Panc1 (cell line): ENCODE measurements at regions not wholly inside any gene's neighbourhood (a gene's known extent, or its start where the extent isn't known, plus 50 kb on each side); places are given as distances from the start of the nearest gene placed in this dataset.

Experiments used
- ATAC-seq: fragments of 200-7000 bp; cut with Tn5 transposase; 2 replicates; pipeline ENCODE4 v1.9.1; 2020; ENCODE audit warnings: mild to moderate bottlenecking, moderate library complexity
- BruUV-seq: library from RNA; stranded (reverse); fragments of 400-500 nt; replicated peaks from 2 replicates; lab custom pipeline; 2021; lab: Mats Ljungman, UMichigan
- CTCF ChIA-PET: fragments of 300-600 bp; sonication (Branson Sonifier 250); formaldehyde crosslinking; loops from one replicate; lab custom pipeline; 2022; ENCODE audit warnings: antibody characterized with exemption; lab: Charles Lee
- POLR2A ChIA-PET: fragments of 300-600 bp; sonication (Branson Sonifier 250); formaldehyde crosslinking; loops from one replicate; lab custom pipeline; 2022; ENCODE audit warnings: antibody characterized with exemption; lab: Charles Lee
- DNase-seq: peaks from one replicate; pipeline ENCODE4 v3.0.0-alpha.2; 2010; ENCODE audit warnings: low read depth, low spot score
- H3K27ac ChIP-seq: 2 replicates; pipeline ENCODE4 v1.5.1; 2011; ENCODE audit warnings: mild to moderate bottlenecking, low read length, inconsistent platforms
- H3K27me3 ChIP-seq: fragments of 200-500 bp; sonication (Bioruptor generic); 2 replicates; pipeline ENCODE4 v1.6.0; 2014; ENCODE audit warnings: low read length, inconsistent platforms; ENCODE audit not compliant: control insufficient read depth, insufficient read depth
- H3K36me3 ChIP-seq: fragments of 200-500 bp; sonication (Bioruptor generic); 2 replicates; pipeline ENCODE4 v1.5.1; 2014; ENCODE audit warnings: inconsistent platforms, mild to moderate bottlenecking, low read length, moderate library complexity; ENCODE audit not compliant: control insufficient read depth, insufficient read depth
- H3K4me1 ChIP-seq: 2 replicates; pipeline ENCODE4 v1.5.1; 2011; ENCODE audit warnings: inconsistent platforms, mild to moderate bottlenecking, low read length, moderate library complexity; ENCODE audit not compliant: control insufficient read depth, insufficient read depth
- H3K4me3 ChIP-seq, 2 experiments: 2 replicates each; pipeline ENCODE4 v1.5.1; 2011 to 2012; ENCODE audit warnings: low read depth in 2 of 2, low read length in 2 of 2, mild to moderate bottlenecking in 2 of 2, inconsistent platforms in 1 of 2, moderate library complexity in 1 of 2
- H3K9me3 ChIP-seq: fragments of 200-500 bp; sonication (Bioruptor generic); 2 replicates; pipeline ENCODE4 v1.5.1; 2014; ENCODE audit warnings: low read depth, mild to moderate bottlenecking, inconsistent platforms, low read length, moderate library complexity; ENCODE audit not compliant: control insufficient read depth, insufficient read depth
- SIN3A ChIP-seq: IDR thresholded peaks from 2 replicates; pipeline ENCODE4 v1.6.1; 2012; ENCODE audit warnings: low read depth, mild to moderate bottlenecking, low read length, moderate library complexity, borderline replicate concordance; ENCODE audit not compliant: insufficient read depth
- TCF7L2 ChIP-seq: IDR thresholded peaks from 2 replicates; pipeline ENCODE4 v1.6.1; 2011; ENCODE audit warnings: mild to moderate bottlenecking, low read depth, low read length, inconsistent platforms
- in situ Hi-C: cut with HindIII; loops from 2 replicates; pipeline ENCODE4 v1.10.0; 2016; ENCODE audit warnings: low sequenced_read_pairs, low pct_unique_long_range_greater_than_20kb
- intact Hi-C: fragments of 100-400 bp; cut with micrococcal nuclease; formaldehyde crosslinking; loops from one replicate; pipeline ENCODE4 v1.10.0; 2022; ENCODE audit not compliant: unreplicated experiment
- TF ChIP-seq, protein P1 (sequence below): fragments of 450-650 bp; IDR thresholded peaks from 2 replicates; pipeline ENCODE4 v1.5.1; 2017; ENCODE audit warnings: mild to moderate bottlenecking
- TF ChIP-seq, protein P2 (sequence below), 2 experiments: IDR thresholded peaks; 2 replicates each; pipeline ENCODE4 v1.6.1; 2011 to 2012; ENCODE audit warnings: low read depth in 2 of 2, control low read depth in 1 of 2, low read length in 1 of 2, mild to moderate bottlenecking in 1 of 2, moderate library complexity in 1 of 2; ENCODE audit not compliant: insufficient read depth in 1 of 2

DNA sequence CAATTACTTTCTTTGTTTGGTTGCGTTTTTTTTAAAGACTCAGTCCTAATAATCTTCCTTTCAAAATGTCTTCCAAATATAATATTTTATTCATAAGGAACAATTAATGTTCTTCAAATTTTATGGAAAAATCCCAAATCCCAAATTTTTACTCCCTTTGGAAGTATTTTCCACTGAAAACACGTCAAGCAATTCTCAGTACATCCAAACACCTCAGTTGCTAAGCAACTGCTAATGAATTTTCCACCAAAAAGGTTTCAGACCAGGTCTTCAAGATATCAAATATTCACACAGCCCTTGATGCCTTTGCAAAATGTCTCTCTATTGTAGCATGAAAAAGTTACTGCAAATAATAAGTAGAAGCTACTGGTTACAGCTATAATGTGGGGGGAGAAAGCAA is 140.1 kb downstream of the DSEL start:
- Histone ChIP-seq H3K27ac (no peak overlapping the region), H3K4me1 (no peaks in the 10 kb centered on the region), H3K27me3 (no peaks in the 10 kb centered on the region), H3K9me3 (no peaks in the 10 kb centered on the region), H3K4me3 (no peak overlapping the region), H3K36me3 (no peaks in the 10 kb centered on the region)
- CTCF ChIA-PET, result no interaction called here
- POLR2A ChIA-PET, result no interaction called here
- no TSS peak for BruUV-seq
- intact Hi-C loops (no loop called here), in situ Hi-C loops (no loop called here)
- DNase-seq (no peak), ATAC-seq (no peak)
- TF ChIP-seq TCF7L2 (no peak), SIN3A (no peak)
- TF ChIP-seq, protein P1, sequence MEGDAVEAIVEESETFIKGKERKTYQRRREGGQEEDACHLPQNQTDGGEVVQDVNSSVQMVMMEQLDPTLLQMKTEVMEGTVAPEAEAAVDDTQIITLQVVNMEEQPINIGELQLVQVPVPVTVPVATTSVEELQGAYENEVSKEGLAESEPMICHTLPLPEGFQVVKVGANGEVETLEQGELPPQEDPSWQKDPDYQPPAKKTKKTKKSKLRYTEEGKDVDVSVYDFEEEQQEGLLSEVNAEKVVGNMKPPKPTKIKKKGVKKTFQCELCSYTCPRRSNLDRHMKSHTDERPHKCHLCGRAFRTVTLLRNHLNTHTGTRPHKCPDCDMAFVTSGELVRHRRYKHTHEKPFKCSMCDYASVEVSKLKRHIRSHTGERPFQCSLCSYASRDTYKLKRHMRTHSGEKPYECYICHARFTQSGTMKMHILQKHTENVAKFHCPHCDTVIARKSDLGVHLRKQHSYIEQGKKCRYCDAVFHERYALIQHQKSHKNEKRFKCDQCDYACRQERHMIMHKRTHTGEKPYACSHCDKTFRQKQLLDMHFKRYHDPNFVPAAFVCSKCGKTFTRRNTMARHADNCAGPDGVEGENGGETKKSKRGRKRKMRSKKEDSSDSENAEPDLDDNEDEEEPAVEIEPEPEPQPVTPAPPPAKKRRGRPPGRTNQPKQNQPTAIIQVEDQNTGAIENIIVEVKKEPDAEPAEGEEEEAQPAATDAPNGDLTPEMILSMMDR, result no peak
- TF ChIP-seq, protein P2, sequence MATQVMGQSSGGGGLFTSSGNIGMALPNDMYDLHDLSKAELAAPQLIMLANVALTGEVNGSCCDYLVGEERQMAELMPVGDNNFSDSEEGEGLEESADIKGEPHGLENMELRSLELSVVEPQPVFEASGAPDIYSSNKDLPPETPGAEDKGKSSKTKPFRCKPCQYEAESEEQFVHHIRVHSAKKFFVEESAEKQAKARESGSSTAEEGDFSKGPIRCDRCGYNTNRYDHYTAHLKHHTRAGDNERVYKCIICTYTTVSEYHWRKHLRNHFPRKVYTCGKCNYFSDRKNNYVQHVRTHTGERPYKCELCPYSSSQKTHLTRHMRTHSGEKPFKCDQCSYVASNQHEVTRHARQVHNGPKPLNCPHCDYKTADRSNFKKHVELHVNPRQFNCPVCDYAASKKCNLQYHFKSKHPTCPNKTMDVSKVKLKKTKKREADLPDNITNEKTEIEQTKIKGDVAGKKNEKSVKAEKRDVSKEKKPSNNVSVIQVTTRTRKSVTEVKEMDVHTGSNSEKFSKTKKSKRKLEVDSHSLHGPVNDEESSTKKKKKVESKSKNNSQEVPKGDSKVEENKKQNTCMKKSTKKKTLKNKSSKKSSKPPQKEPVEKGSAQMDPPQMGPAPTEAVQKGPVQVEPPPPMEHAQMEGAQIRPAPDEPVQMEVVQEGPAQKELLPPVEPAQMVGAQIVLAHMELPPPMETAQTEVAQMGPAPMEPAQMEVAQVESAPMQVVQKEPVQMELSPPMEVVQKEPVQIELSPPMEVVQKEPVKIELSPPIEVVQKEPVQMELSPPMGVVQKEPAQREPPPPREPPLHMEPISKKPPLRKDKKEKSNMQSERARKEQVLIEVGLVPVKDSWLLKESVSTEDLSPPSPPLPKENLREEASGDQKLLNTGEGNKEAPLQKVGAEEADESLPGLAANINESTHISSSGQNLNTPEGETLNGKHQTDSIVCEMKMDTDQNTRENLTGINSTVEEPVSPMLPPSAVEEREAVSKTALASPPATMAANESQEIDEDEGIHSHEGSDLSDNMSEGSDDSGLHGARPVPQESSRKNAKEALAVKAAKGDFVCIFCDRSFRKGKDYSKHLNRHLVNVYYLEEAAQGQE (IDR thresholded peaks at IDR 0.05; ENCODE audit: insufficient read depth in 1 of 2, low read depth in 2 of 2, low read length in 1 of 2), result no peak

DNA sequence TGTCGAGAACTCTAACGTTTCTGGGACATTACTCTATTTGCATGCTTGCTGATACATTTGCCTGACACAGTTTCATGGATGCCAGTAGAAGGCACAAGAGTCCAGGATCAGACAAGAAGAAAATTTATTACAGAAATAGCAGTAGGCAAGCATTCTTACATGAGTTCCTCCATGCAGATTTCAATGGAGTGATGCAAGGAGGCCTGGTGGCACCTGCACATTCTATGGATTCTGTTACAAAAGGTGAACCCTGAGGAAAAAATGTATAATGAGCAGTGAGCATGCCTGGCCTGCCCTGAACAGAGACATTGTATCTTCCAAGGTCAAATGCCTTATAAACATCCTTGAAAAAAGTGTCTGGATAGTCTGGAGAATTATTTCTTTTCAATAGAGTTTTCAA is 142.9 kb downstream of the DSEL start:
- Histone ChIP-seq H3K36me3 (no peaks in the 10 kb centered on the region), H3K27ac (no peak overlapping the region), H3K27me3 (no peaks in the 10 kb centered on the region), H3K4me3 (no peak overlapping the region), H3K9me3 (no peaks in the 10 kb centered on the region), H3K4me1 (no peaks in the 10 kb centered on the region)
- in situ Hi-C loops, result no loop called here
- no TSS peak for BruUV-seq
- no peak for DNase-seq
- no peak for TF ChIP-seq TCF7L2
- CTCF ChIA-PET, result interaction anchor here (0.6 kb wide), 1 partner anchor 142 kb away, joined by 5 read pairs; no protein-coding TSS in a partner anchor
- POLR2A ChIA-PET, result no interaction called here
- ATAC-seq, result no peak
- intact Hi-C loops, result no loop called here

DNA sequence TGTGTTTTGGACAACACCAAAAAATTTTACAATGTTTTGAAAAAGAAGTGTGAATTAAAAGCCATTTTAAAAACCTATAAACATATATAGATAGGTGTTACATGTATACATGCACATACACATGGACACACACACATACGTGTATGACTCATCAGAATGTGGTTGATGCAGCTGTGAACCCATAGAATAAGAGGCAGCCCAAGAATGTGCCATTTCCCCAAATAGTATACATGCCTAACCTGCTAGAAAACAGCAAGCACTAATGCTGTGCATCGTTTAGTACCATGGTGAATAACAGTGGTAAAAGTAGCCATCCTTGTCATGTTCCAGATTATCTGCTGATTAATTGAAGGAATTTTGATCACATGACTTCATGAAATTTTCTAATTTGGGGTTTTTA is 149.0 kb downstream of the DSEL start:
- ChIA-PET CTCF (no interaction called here), POLR2A (no interaction called here)
- no peaks in the 10 kb centered on the region for H3K4me1 ChIP-seq
- BruUV-seq, result no TSS peak
- no peaks in the 10 kb centered on the region for H3K27me3 ChIP-seq
- no peaks in the 10 kb centered on the region for H3K9me3 ChIP-seq
- H3K27ac ChIP-seq, result no peak overlapping the region
- in situ Hi-C loops (no loop called here), intact Hi-C loops (no loop called here)
- ATAC-seq, result no peak
- no peak for DNase-seq
- TF ChIP-seq SIN3A (no peak), TCF7L2 (no peak)
- TF ChIP-seq, protein P1, result no peak
- TF ChIP-seq, protein P2 (IDR thresholded peaks at IDR 0.05; ENCODE audit: insufficient read depth in 1 of 2, low read depth in 2 of 2, low read length in 1 of 2), result no peak
- H3K36me3 ChIP-seq, result no peaks in the 10 kb centered on the region
- no peak overlapping the region for H3K4me3 ChIP-seq
